Endodermal cell (in vitro differentiated cells): ENCODE measurements at regions not wholly inside any gene's neighbourhood (a gene's known extent, or its start where the extent isn't known, plus 50 kb on each side); places are given as distances from the start of the nearest gene placed in this dataset.
"Not testable (repeated sequence)": the region's sequence is repeated elsewhere in the genome, so short reads cannot be mapped to it uniquely, and the experiment has no call there.

Experiments
- DNase-seq: peaks from one replicate; pipeline ENCODE4 v3.0.0-alpha.2; 2017
- H3K27ac ChIP-seq: 2 replicates; pipeline ENCODE4 v1.5.1; 2013; ENCODE audit warnings: mild to moderate bottlenecking, low read depth, low read length, moderate library complexity
- H3K27me3 ChIP-seq: 2 replicates; pipeline ENCODE4 v1.6.1; 2013; ENCODE audit warnings: mild to moderate bottlenecking, low read length, moderate library complexity; ENCODE audit not compliant: insufficient read depth, control insufficient read depth, poor library complexity, severe bottlenecking
- H3K36me3 ChIP-seq: 2 replicates; pipeline ENCODE4 v1.7.0; 2013; ENCODE audit warnings: mild to moderate bottlenecking, low read length, moderate library complexity; ENCODE audit not compliant: control insufficient read depth, insufficient read depth
- H3K4me1 ChIP-seq: one replicate; pipeline ENCODE4 v1.7.0; 2013; ENCODE audit warnings: low read length; ENCODE audit not compliant: control insufficient read depth, insufficient read depth
- H3K4me3 ChIP-seq: 2 replicates; pipeline ENCODE4 v1.5.1; 2013; ENCODE audit warnings: mild to moderate bottlenecking, low read length, moderate library complexity
- H3K9ac ChIP-seq: 2 replicates; pipeline ENCODE4 v1.6.1; 2013; ENCODE audit warnings: mild to moderate bottlenecking, low read length, moderate library complexity; ENCODE audit not compliant: poor library complexity, severe bottlenecking; ENCODE audit errors: extremely low read depth
- H3K9me3 ChIP-seq: 2 replicates; pipeline ENCODE4 v1.6.1; 2013; ENCODE audit warnings: mild to moderate bottlenecking, low read length, moderate library complexity; ENCODE audit not compliant: control insufficient read depth
- H3K27ac Mint-ChIP-seq: 2 replicates; pipeline ENCODE4 v1.8.0; 2020; ENCODE audit warnings: mixed read lengths
- H3K27me3 Mint-ChIP-seq: 2 replicates; pipeline ENCODE4 v1.8.0; 2021; ENCODE audit warnings: mild to moderate bottlenecking, mixed read lengths; ENCODE audit not compliant: insufficient read depth
- H3K36me3 Mint-ChIP-seq: 2 replicates; pipeline ENCODE4 v1.8.0; 2020; ENCODE audit warnings: low read depth, mixed read lengths
- H3K4me1 Mint-ChIP-seq: 2 replicates; pipeline ENCODE4 v1.8.0; 2020; ENCODE audit warnings: mixed read lengths
- H3K4me3 Mint-ChIP-seq: 2 replicates; pipeline ENCODE4 v1.8.0; 2020; ENCODE audit warnings: mild to moderate bottlenecking, moderate library complexity, mixed read lengths
- H3K9me3 Mint-ChIP-seq: 2 replicates; pipeline ENCODE4 v1.8.0; 2020; ENCODE audit warnings: mild to moderate bottlenecking, mixed read lengths
- WGBS, 2 experiments: methylation state at CpG; one replicate each; pipeline versions ENCODE4 v1.1.5 to v1.1.7; 2013; ENCODE audit warnings: missing lambda C conversion rate in 2 of 2, mixed read lengths in 1 of 2; ENCODE audit not compliant: insufficient coverage in 1 of 2, insufficient read length in 1 of 2; 5-methylcytosine and 5-hydroxymethylcytosine counted together
- TF ChIP-seq, protein P1 (sequence below): fragments of 200-600 bp; sonication (generic); conservative IDR thresholded peaks from 2 replicates; pipeline ENCODE4 v1.5.0; 2021; ENCODE audit warnings: antibody characterized with exemption, mild to moderate bottlenecking

DNA sequence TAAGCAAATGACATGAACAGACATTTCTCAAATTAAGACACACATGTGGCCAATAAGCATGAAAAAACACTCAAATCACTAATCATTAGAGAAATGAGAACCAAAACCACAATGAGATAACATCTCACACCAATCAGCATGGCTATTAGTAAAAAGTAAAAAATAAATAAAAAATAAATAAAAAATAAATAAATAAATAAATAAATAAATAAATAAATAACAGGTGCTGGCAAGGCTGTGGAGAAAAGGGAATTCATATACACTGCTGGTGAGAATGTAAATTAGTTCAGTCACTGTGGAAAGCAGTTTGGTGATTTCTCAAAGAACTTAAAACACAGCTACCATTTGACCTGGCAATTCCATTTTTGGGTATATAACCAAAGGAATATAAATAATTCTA, 167.1 kb upstream of the CNKSR2 start:
- Histone ChIP-seq H3K36me3 (no peaks in the 10 kb centered on the region), H3K9me3 (no peaks in the 10 kb centered on the region), H3K4me1 (no peaks in the 10 kb centered on the region), H3K27ac (no peak overlapping the region), H3K4me3 (no peak overlapping the region), H3K9ac (no peak overlapping the region), H3K27me3 (no peaks in the 10 kb centered on the region)
- Mint-ChIP-seq H3K36me3 (no peaks in the 10 kb centered on the region), H3K27ac (no peak overlapping the region), H3K4me1 (no peaks in the 10 kb centered on the region), H3K4me3 (no peak overlapping the region), H3K27me3 (no peaks in the 10 kb centered on the region), H3K9me3 (peaks cover 19% of the 10 kb centered on the region)
- TF ChIP-seq, protein P1, sequence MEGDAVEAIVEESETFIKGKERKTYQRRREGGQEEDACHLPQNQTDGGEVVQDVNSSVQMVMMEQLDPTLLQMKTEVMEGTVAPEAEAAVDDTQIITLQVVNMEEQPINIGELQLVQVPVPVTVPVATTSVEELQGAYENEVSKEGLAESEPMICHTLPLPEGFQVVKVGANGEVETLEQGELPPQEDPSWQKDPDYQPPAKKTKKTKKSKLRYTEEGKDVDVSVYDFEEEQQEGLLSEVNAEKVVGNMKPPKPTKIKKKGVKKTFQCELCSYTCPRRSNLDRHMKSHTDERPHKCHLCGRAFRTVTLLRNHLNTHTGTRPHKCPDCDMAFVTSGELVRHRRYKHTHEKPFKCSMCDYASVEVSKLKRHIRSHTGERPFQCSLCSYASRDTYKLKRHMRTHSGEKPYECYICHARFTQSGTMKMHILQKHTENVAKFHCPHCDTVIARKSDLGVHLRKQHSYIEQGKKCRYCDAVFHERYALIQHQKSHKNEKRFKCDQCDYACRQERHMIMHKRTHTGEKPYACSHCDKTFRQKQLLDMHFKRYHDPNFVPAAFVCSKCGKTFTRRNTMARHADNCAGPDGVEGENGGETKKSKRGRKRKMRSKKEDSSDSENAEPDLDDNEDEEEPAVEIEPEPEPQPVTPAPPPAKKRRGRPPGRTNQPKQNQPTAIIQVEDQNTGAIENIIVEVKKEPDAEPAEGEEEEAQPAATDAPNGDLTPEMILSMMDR, result no peak
- no peak for DNase-seq

GRCh38 chrX:21219208-21219607, 155.0 kb upstream of the CNKSR2 start:
- not testable (repeated sequence) for H3K4me3 ChIP-seq, H3K27ac ChIP-seq, H3K4me3 Mint-ChIP-seq, H3K9me3 ChIP-seq, H3K36me3 ChIP-seq, H3K4me1 Mint-ChIP-seq, H3K27me3 Mint-ChIP-seq, H3K4me1 ChIP-seq, H3K36me3 Mint-ChIP-seq, H3K9ac ChIP-seq, H3K27ac Mint-ChIP-seq, DNase-seq, H3K27me3 ChIP-seq
- WGBS, 2 experiments, result 89% methylated on average over 2 of the region's 3 CpGs; no CpG with 5 or more reads in 1 of the 2 experiments
- peaks cover 19% of the 10 kb centered on the region for H3K9me3 Mint-ChIP-seq

DNA sequence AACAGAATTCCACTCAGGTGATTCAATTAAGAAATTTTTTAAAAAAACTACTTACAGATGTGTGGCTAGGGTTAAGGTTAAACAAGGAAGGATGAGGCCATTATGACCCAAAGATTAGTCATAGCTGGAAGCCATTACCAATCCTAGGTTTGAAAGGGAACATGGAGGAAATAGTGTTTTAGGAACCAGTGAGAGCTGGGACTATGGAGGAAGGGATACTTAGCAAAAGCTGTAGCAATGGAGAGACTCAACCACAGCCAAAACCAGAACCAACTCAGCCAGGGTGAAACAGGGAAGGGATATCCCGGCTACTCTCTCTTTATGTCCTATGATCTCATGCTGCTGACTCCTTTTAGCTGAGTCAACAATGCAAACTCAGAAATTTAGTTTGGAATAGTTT, 148.6 kb upstream of the CNKSR2 start:
- Mint-ChIP-seq H3K4me3 (no peak overlapping the region), H3K4me1 (no peaks in the 10 kb centered on the region), H3K9me3 (peaks cover 4% of the 10 kb centered on the region), H3K36me3 (no peaks in the 10 kb centered on the region), H3K27ac (no peak overlapping the region), H3K27me3 (no peaks in the 10 kb centered on the region)
- 83% methylated on average over 1 of the region's 1 CpG; no CpG with 5 or more reads in 1 of the 2 experiments for WGBS, 2 experiments
- no peaks in the 10 kb centered on the region for H3K27me3 ChIP-seq
- H3K4me1 ChIP-seq, result no peaks in the 10 kb centered on the region
- H3K27ac ChIP-seq, result no peak overlapping the region
- TF ChIP-seq, protein P1, result no peak
- H3K36me3 ChIP-seq, result no peaks in the 10 kb centered on the region
- H3K9me3 ChIP-seq, result no peaks in the 10 kb centered on the region
- H3K9ac ChIP-seq, result no peak overlapping the region
- no peak overlapping the region for H3K4me3 ChIP-seq
- no peak for DNase-seq

DNA sequence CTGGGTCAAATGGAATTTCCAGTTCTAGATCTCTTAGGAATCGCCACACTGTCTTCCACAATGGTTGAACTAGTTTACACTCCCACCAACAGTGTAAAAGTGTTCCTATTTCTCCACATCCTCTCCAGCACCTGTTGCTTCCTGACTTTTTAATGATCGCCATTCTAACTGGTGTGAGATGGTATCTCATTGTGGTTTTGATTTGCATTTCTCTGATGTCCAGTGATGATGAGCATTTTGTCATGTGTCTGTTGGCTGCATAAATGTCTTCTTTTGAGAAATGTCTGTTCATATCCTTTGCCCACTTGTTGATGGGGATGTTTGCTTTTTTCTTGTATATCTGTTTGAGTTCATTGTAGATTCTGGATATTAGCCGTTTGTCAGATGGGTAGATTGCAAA, 145.2 kb upstream of the CNKSR2 start:
- not testable (repeated sequence) for H3K36me3 Mint-ChIP-seq, H3K27me3 Mint-ChIP-seq, H3K9me3 ChIP-seq, H3K27ac ChIP-seq, H3K9ac ChIP-seq, H3K36me3 ChIP-seq, H3K4me3 Mint-ChIP-seq, H3K4me1 Mint-ChIP-seq, DNase-seq, H3K27ac Mint-ChIP-seq, H3K4me3 ChIP-seq, H3K4me1 ChIP-seq, H3K27me3 ChIP-seq
- no CpG with 5 or more reads among the region's 3 CpGs for WGBS, 2 experiments
- peaks cover 15% of the 10 kb centered on the region for H3K9me3 Mint-ChIP-seq
